CD8-positive, alpha-beta memory T cell (primary cell): ENCODE measurements at regions not wholly inside any gene's neighbourhood (a gene's known extent, or its start where the extent isn't known, plus 50 kb on each side); places are given as distances from the start of the nearest gene placed in this dataset.

Experiments
- CTCF ChIA-PET: fragments of 350-600 bp; sonication (Branson Sonifier 250); formaldehyde crosslinking; loops from one replicate; lab custom pipeline; 2021; ENCODE audit warnings: antibody characterized with exemption; lab: Charles Lee
- POLR2A ChIA-PET: fragments of 350-600 bp; sonication (Branson Sonifier 250); formaldehyde crosslinking; loops from one replicate; lab custom pipeline; 2021; ENCODE audit warnings: antibody characterized with exemption; lab: Charles Lee
- DNase-seq, 5 donors: peaks; one replicate each; pipeline versions ENCODE4 v3.0.0 to v3.0.0-alpha.2; 2020 to 2022; ENCODE audit warnings: mixed read lengths in 1 of 5
- H3K27ac ChIP-seq: one replicate; pipeline ENCODE4 v1.7.0; 2013; ENCODE audit warnings: low read depth, mild to moderate bottlenecking, low read length, moderate library complexity
- H3K27me3 ChIP-seq: 2 replicates; pipeline ENCODE4 v1.7.0; 2013; ENCODE audit warnings: low read length, mild to moderate bottlenecking; ENCODE audit not compliant: insufficient read depth, poor library complexity, severe bottlenecking
- H3K36me3 ChIP-seq: 2 replicates; pipeline ENCODE4 v1.7.0; 2013; ENCODE audit warnings: mild to moderate bottlenecking, low read length, moderate library complexity; ENCODE audit not compliant: insufficient read depth
- H3K4me1 ChIP-seq: 2 replicates; pipeline ENCODE4 v1.7.0; 2013; ENCODE audit warnings: mild to moderate bottlenecking, low read length, moderate library complexity; ENCODE audit not compliant: insufficient read depth
- H3K4me3 ChIP-seq: 2 replicates; pipeline ENCODE4 v1.7.0; 2013; ENCODE audit warnings: mild to moderate bottlenecking, low read length
- H3K9me3 ChIP-seq: 2 replicates; pipeline ENCODE4 v1.7.0; 2013; ENCODE audit warnings: mild to moderate bottlenecking, low read length
- H3K27ac Mint-ChIP-seq, 8 donors: one replicate each; pipeline ENCODE4 v1.8.0; 2020 to 2021; ENCODE audit warnings: mixed read lengths in 8 of 8, mild to moderate bottlenecking in 6 of 8, inconsistent platforms in 3 of 8, moderate library complexity in 3 of 8
- H3K27me3 Mint-ChIP-seq, 2 donors: one replicate each; pipeline ENCODE4 v1.8.0; 2020 to 2021; ENCODE audit warnings: mixed read lengths in 2 of 2, mild to moderate bottlenecking in 1 of 2, moderate library complexity in 1 of 2
- H3K36me3 Mint-ChIP-seq, 3 donors: one replicate each; pipeline ENCODE4 v1.8.0; 2020 to 2021; ENCODE audit warnings: mixed read lengths in 3 of 3, inconsistent platforms in 1 of 3, mild to moderate bottlenecking in 1 of 3
- H3K4me1 Mint-ChIP-seq, 3 donors: one replicate each; pipeline ENCODE4 v1.8.0; 2020 to 2021; ENCODE audit warnings: mixed read lengths in 3 of 3, inconsistent platforms in 1 of 3, mild to moderate bottlenecking in 1 of 3
- H3K4me3 Mint-ChIP-seq, 7 donors: one replicate each; pipeline ENCODE4 v1.8.0; 2020 to 2021; ENCODE audit warnings: mixed read lengths in 7 of 7, mild to moderate bottlenecking in 6 of 7, moderate library complexity in 4 of 7, inconsistent platforms in 2 of 7
- H3K9me3 Mint-ChIP-seq, 5 donors: one replicate each; pipeline ENCODE4 v1.8.0; 2020 to 2022; ENCODE audit warnings: mixed read lengths in 5 of 5, mild to moderate bottlenecking in 3 of 5, moderate library complexity in 2 of 5, inconsistent platforms in 1 of 5

DNA sequence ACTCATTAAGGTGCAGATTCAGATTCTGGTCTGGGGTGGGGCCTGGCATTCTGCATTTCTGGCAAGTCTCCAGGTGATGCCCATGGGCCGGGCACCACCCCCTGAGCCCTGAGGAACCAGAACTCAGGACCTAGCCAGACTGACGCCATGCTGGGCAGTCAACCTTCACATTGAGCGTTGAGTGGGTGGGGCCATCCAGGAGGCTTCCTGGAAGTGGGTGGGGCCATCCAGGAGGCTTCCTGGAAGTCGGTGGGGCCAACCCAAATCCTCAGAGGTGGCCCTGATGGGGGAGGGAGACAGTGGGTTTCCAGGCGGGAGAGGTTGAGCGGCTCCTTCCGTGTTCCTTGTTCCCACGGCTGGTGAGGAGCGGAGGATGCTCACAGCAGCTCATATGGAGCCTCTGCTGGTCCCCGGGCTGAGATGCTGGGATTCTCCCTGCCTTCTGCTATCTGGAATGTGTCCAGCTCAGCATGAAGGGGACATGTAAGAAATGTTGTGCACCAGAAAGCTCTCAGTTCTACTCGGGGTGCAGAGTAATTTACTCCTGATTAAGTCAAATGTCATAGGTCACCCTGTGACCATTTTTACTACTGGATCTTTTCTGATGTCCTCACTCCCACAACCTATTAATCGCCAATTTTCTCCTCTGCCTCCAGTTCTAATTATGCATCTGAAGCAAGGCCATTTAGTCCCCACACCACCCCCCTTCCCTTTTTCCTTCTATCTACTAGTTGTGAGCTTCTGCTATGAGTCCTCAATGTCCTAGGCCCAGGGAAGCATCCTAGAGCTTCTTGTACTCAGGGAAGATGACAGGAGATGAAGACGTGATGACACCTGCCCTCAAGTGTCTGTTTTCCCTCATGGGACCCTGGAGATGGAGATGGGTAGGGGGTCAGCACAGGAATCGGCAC, 435.4 kb downstream of the PTPRU start:
- no peaks in the 10 kb centered on the region for H3K27me3 ChIP-seq
- Mint-ChIP-seq H3K27ac (no peak overlapping the region), H3K36me3 (no peaks in the 10 kb centered on the region), H3K9me3 (no peaks in the 10 kb centered on the region), H3K4me1 (no peaks in the 10 kb centered on the region), H3K27me3 (peaks cover 4 to 14% of the 10 kb centered on the region in 2 donors), H3K4me3 (no peak overlapping the region)
- no peak for DNase-seq
- no peaks in the 10 kb centered on the region for H3K9me3 ChIP-seq
- no peak overlapping the region for H3K4me3 ChIP-seq
- CTCF ChIA-PET: no interaction called here
- POLR2A ChIA-PET: no interaction called here
- no peaks in the 10 kb centered on the region for H3K36me3 ChIP-seq
- H3K27ac ChIP-seq: no peak overlapping the region
- no peaks in the 10 kb centered on the region for H3K4me1 ChIP-seq

DNA sequence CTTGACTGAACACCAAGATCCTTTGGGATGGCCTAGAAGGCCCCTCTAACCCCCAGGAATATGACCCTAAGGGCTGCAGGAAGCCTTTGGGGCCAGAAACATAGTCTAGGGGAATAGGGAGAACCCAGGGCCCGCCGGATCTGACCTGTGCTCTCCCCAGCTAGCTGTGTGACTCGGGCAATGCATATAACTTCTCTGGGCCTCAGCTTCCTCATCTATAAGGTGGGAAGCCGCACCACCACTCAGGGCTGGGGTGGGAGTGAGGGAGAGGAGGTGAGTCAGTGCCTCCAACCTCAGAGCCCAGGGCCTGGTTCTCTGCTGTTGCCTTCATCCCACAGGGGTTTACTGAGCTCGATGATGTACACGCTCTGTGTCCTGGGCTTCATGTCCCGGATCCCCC, 434.4 kb downstream of the PTPRU start:
- Histone ChIP-seq H3K36me3 (no peaks in the 10 kb centered on the region), H3K9me3 (no peaks in the 10 kb centered on the region), H3K27me3 (no peaks in the 10 kb centered on the region), H3K4me1 (no peaks in the 10 kb centered on the region), H3K4me3 (no peak overlapping the region), H3K27ac (no peak overlapping the region)
- Mint-ChIP-seq H3K4me1 (no peaks in the 10 kb centered on the region), H3K9me3 (no peaks in the 10 kb centered on the region), H3K4me3 (no peak overlapping the region), H3K27me3 (peaks cover 4 to 22% of the 10 kb centered on the region in 2 donors), H3K36me3 (no peaks in the 10 kb centered on the region), H3K27ac (no peak overlapping the region)
- CTCF ChIA-PET: no interaction called here
- POLR2A ChIA-PET: no interaction called here
- no peak for DNase-seq

DNA sequence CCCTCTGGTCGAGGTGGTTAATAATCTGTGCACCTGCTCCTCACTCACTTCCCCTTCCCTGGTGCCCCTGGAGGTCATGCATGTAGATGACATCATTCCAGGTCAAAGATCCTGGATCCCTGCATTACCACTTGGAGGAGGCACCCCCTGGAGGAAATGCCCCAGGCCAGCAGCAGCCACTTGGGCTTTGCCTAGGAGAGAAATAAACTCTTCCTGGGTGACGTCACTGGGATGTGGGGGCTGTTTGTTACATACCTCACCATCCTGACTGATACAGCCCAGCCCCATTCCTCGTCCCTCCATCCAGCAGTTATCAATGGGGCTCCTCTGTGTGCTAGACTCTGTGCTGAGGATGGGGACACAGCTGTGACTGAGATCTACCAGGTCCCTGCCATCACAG, 433.6 kb downstream of the PTPRU start:
- POLR2A ChIA-PET: no interaction called here
- no peak for DNase-seq
- Histone ChIP-seq H3K36me3 (no peaks in the 10 kb centered on the region), H3K27ac (no peak overlapping the region), H3K27me3 (no peaks in the 10 kb centered on the region), H3K4me3 (no peak overlapping the region), H3K4me1 (no peaks in the 10 kb centered on the region), H3K9me3 (no peaks in the 10 kb centered on the region)
- Mint-ChIP-seq H3K4me1 (no peaks in the 10 kb centered on the region), H3K27ac (no peak overlapping the region), H3K4me3 (no peak overlapping the region), H3K27me3 (peaks cover 4 to 30% of the 10 kb centered on the region in 2 donors), H3K9me3 (no peaks in the 10 kb centered on the region), H3K36me3 (no peaks in the 10 kb centered on the region)
- CTCF ChIA-PET: no interaction called here

DNA sequence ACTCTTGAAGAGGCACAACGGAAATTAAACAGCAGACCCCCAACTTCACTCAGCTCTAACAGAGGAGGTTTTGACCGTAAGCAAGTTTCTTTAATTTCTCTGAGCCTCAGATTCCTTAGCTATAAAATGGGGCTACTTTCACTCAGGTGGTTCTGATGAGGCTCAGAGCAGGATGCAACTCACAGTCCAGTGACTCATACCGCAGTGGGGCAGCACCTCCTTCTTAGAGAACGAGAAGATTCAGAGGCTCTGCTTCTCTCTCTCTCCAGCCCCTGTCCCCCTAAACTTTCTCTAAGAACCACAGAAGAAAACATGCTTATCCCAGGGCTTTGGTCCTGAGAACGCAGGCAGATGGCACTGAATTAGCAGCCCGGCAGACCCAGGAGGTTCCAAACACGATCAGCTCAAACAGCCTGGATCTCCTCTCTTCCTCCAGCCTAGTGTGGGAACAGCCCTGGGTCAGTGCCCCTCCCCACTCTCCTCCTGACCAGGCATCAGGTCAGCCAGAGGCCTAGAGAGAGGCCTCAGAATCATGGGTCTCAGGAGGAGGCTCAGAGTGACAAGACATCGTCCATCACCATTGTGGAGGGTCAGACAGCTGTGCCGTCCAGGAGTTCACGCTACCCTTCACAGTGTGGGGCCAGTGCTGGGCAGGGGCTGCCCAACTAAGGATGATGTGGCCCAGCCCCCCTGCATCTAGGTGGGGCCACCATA, 433.0 kb downstream of the PTPRU start:
- Histone ChIP-seq H3K36me3 (no peaks in the 10 kb centered on the region), H3K4me1 (no peaks in the 10 kb centered on the region), H3K4me3 (no peak overlapping the region), H3K27me3 (no peaks in the 10 kb centered on the region), H3K9me3 (no peaks in the 10 kb centered on the region), H3K27ac (no peak overlapping the region)
- POLR2A ChIA-PET: no interaction called here
- Mint-ChIP-seq H3K4me3 (no peak overlapping the region), H3K36me3 (no peaks in the 10 kb centered on the region), H3K9me3 (no peaks in the 10 kb centered on the region), H3K4me1 (no peaks in the 10 kb centered on the region), H3K27me3 (peaks cover 4 to 36% of the 10 kb centered on the region in 2 donors), H3K27ac (peak overlapping the region in 1 of 8 donors; percentile 74)
- CTCF ChIA-PET: no interaction called here
- no peak for DNase-seq

DNA sequence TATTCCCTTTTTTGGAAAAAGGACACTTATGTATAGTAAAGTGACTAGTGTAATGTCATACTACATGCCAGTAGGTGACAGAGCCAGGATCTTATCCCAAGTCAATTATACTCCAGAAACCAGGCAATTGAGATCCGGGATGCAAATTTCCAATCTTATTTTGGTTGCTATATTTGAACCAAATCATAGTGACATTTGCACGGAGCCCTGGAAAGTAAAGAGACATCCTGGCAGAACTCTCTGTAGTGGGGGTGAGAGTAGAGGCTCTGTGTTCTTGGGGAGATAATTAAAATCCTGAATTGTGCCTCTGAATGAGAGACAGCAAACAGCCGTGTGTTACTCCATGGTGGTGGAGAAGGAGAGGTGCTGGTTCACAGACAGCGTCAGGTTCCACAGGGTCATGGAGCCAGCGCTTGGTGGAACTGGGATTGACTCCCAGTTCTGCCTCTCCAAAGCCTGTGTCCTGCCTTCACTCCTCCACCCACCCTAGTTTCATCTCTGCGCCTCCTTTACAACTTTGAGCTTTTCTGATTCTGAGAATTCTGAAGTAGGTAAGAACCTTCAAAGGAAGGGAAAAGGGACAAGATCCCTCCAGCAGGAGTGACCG, 432.3 kb downstream of the PTPRU start:
- POLR2A ChIA-PET: no interaction called here

DNA sequence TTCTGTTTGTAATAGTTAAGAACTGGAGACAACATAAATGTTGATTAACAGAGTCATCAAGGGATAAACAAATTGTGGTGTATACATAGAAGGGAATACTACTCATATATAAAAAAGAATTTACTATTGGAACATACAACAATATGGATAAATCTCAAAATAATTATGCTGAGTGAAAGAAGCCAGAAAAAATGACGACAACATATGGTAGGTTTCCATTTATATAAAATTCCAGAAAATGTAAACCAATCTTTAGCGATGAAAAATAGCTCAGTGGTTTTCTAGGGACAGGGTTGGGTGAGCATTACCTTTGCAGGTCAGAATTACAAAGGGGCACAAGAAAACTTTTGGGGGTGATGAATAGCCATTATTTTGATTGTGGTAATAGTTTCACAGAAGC, 431.6 kb downstream of the PTPRU start:
- no peak for DNase-seq
- ChIA-PET CTCF (no interaction called here), POLR2A (no interaction called here)
- no peak overlapping the region for H3K4me3 Mint-ChIP-seq
- no peaks in the 10 kb centered on the region for H3K4me1 ChIP-seq
- peaks cover 6 to 40% of the 10 kb centered on the region in 2 donors for H3K27me3 Mint-ChIP-seq
- no peaks in the 10 kb centered on the region for H3K9me3 ChIP-seq
- peaks cover 0 to 7% (median 3%) of the 10 kb centered on the region in 5 donors for H3K9me3 Mint-ChIP-seq
- H3K27ac Mint-ChIP-seq: no peak overlapping the region
- H3K4me1 Mint-ChIP-seq: no peaks in the 10 kb centered on the region
- no peaks in the 10 kb centered on the region for H3K27me3 ChIP-seq
- H3K36me3 ChIP-seq: no peaks in the 10 kb centered on the region
- no peaks in the 10 kb centered on the region for H3K36me3 Mint-ChIP-seq
- no peak overlapping the region for H3K4me3 ChIP-seq
- no peak overlapping the region for H3K27ac ChIP-seq

More for the DNA sequence above, 432.3 kb downstream of the PTPRU start:
- Histone ChIP-seq H3K4me1 (no peaks in the 10 kb centered on the region), H3K27me3 (no peaks in the 10 kb centered on the region), H3K9me3 (no peaks in the 10 kb centered on the region), H3K27ac (no peak overlapping the region), H3K36me3 (no peaks in the 10 kb centered on the region), H3K4me3 (no peak overlapping the region)
- H3K27me3 Mint-ChIP-seq: peaks cover 4 to 40% of the 10 kb centered on the region in 2 donors
- H3K36me3 Mint-ChIP-seq: no peaks in the 10 kb centered on the region
- no peak for DNase-seq
- no peaks in the 10 kb centered on the region for H3K4me1 Mint-ChIP-seq
- H3K27ac Mint-ChIP-seq: peak overlapping the region in 1 of 8 donors; percentile 74
- peaks cover 0 to 2% (median 0%) of the 10 kb centered on the region in 5 donors for H3K9me3 Mint-ChIP-seq
- CTCF ChIA-PET: no interaction called here
- H3K4me3 Mint-ChIP-seq: no peak overlapping the region

DNA sequence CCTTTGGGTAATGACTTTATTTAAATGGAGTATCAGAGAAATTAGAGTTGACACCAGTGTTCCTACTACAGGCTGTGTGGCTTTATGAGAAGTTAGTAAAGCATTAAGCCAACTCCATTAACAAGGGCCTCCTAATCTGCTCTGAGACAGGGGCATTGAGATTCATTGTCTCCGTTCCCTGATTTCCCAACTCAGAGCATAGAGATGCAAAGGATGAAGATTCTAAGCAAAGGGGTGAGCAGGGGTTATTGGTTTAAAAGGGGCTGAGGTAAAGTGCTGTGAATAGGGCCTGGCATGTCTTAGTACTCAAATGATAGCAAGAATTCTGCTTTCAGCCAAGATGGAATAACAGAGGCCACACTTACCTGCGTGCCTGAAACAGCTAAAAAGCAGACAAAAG, 428.4 kb downstream of the PTPRU start:
- Mint-ChIP-seq H3K4me1 (no peaks in the 10 kb centered on the region), H3K27me3 (peaks cover 15 to 49% of the 10 kb centered on the region in 2 donors), H3K4me3 (no peak overlapping the region), H3K27ac (no peak overlapping the region), H3K9me3 (peaks cover 12 to 16% (median 15%) of the 10 kb centered on the region in 5 donors), H3K36me3 (no peaks in the 10 kb centered on the region)
- no peak for DNase-seq
- ChIA-PET CTCF (no interaction called here), POLR2A (no interaction called here)
- no peaks in the 10 kb centered on the region for H3K4me1 ChIP-seq
- H3K36me3 ChIP-seq: no peaks in the 10 kb centered on the region
- H3K4me3 ChIP-seq: no peak overlapping the region
- H3K27me3 ChIP-seq: no peaks in the 10 kb centered on the region
- no peak overlapping the region for H3K27ac ChIP-seq
- H3K9me3 ChIP-seq: no peaks in the 10 kb centered on the region

DNA sequence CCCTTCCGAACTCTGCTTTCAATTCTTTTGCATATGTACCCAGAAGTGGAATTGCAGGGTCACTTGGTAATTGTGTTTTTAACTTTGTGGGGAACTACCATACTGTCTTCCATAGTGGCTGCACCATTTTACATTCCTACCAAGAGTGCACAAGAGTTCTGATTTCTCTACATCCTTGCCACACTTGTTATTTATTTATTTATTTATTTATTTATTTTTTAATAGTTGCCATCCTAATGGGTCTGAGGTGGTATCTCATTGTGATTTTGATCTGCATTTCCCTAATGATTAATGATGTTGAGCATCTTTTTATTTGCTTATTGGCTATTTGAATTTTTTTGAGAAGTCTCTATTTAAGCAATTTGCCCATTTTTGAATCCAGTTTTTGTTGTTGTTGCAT, 422.4 kb downstream of the PTPRU start:
- H3K27me3 Mint-ChIP-seq: peaks cover 22 to 24% of the 10 kb centered on the region in 2 donors
- H3K27ac ChIP-seq: no peak overlapping the region
- H3K27ac Mint-ChIP-seq: no peak overlapping the region
- H3K36me3 Mint-ChIP-seq: no peaks in the 10 kb centered on the region
- no peaks in the 10 kb centered on the region for H3K4me1 ChIP-seq
- no peaks in the 10 kb centered on the region for H3K4me1 Mint-ChIP-seq
- H3K27me3 ChIP-seq: no peaks in the 10 kb centered on the region
- ChIA-PET CTCF (no interaction called here), POLR2A (no interaction called here)
- H3K9me3 ChIP-seq: no peaks in the 10 kb centered on the region
- H3K4me3 ChIP-seq: no peak overlapping the region
- no peak for DNase-seq
- H3K9me3 Mint-ChIP-seq: peaks cover 15 to 24% (median 16%) of the 10 kb centered on the region in 5 donors
- no peaks in the 10 kb centered on the region for H3K36me3 ChIP-seq
- no peak overlapping the region for H3K4me3 Mint-ChIP-seq
